KMS-11 (cell line): ENCODE measurements at regions not wholly inside any gene's neighbourhood (a gene's known extent, or its start where the extent isn't known, plus 50 kb on each side); places are given as distances from the start of the nearest gene placed in this dataset.
"Not testable (repeated sequence)": the region's sequence is repeated elsewhere in the genome, so short reads cannot be mapped to it uniquely, and the experiment has no call there.

Source experiments
- H2AFZ ChIP-seq: fragments of 200-600 bp; sonication (generic); 2 replicates; pipeline ENCODE4 v1.6.1; 2016; ENCODE audit warnings: antibody characterized with exemption, mixed run types, low read depth
- H3K27ac ChIP-seq: fragments of 200-600 bp; sonication (generic); 2 replicates; pipeline ENCODE4 v1.6.1; 2016; ENCODE audit warnings: mild to moderate bottlenecking, mixed run types
- H3K27me3 ChIP-seq: fragments of 200-600 bp; sonication (generic); 2 replicates; pipeline ENCODE4 v1.6.1; 2017; ENCODE audit warnings: mild to moderate bottlenecking, low read depth, mixed run types, moderate library complexity; ENCODE audit not compliant: insufficient read depth
- H3K36me3 ChIP-seq: fragments of 200-600 bp; sonication (generic); 2 replicates; pipeline ENCODE4 v1.6.1; 2017; ENCODE audit warnings: mild to moderate bottlenecking, mixed run types; ENCODE audit not compliant: insufficient read depth
- H3K4me1 ChIP-seq: fragments of 200-600 bp; sonication (generic); 2 replicates; pipeline ENCODE4 v1.6.1; 2016; ENCODE audit warnings: mild to moderate bottlenecking, low read depth, mixed run types; ENCODE audit not compliant: poor library complexity, severe bottlenecking
- H3K4me2 ChIP-seq: fragments of 200-600 bp; sonication (generic); 2 replicates; pipeline ENCODE4 v1.7.0; 2016; ENCODE audit warnings: mild to moderate bottlenecking, mixed run types
- H3K4me3 ChIP-seq: fragments of 200-600 bp; sonication (generic); IDR thresholded peaks from 2 replicates; pipeline ENCODE4 v1.6.1; 2017; ENCODE audit warnings: low read depth, low read length, mixed read lengths; ENCODE audit not compliant: insufficient read depth
- H3K79me2 ChIP-seq: fragments of 200-600 bp; sonication (generic); 2 replicates; pipeline ENCODE4 v1.6.1; 2016; ENCODE audit warnings: low read depth, mixed run types; ENCODE audit not compliant: insufficient read depth
- H3K9ac ChIP-seq: fragments of 200-600 bp; sonication (generic); 2 replicates; pipeline ENCODE4 v1.6.1; 2016; ENCODE audit warnings: mild to moderate bottlenecking, mixed run types
- H4K20me1 ChIP-seq: fragments of 200-600 bp; sonication (generic); 2 replicates; pipeline ENCODE4 v1.6.1; 2016; ENCODE audit warnings: mild to moderate bottlenecking, mixed run types; ENCODE audit not compliant: insufficient read depth
- CTCF ChIP-seq: fragments of 200-600 bp; sonication (generic); conservative IDR thresholded peaks from 2 replicates; pipeline ENCODE4 v1.6.1; 2017; ENCODE audit warnings: low read depth, mild to moderate bottlenecking, antibody characterized with exemption, low read length, moderate library complexity, mixed read lengths

- no peak overlapping the region for H3K9ac ChIP-seq
- H3K4me3 ChIP-seq, result no peak overlapping the region
- H4K20me1 ChIP-seq, result no peaks in the 10 kb centered on the region
- no peaks in the 10 kb centered on the region for H3K4me1 ChIP-seq
- H3K4me2 ChIP-seq, result no peak overlapping the region
- H3K36me3 ChIP-seq, result no peaks in the 10 kb centered on the region
- TF ChIP-seq CTCF, result no peak
- H2AFZ ChIP-seq, result no peak overlapping the region
- no peaks in the 10 kb centered on the region for H3K27me3 ChIP-seq
- no peak overlapping the region for H3K27ac ChIP-seq
- no peaks in the 10 kb centered on the region for H3K79me2 ChIP-seq
These were observed 395.6 kb upstream of the GRAMD2B start for GRCh38 chr5:126027652-126028051.

- no peaks in the 10 kb centered on the region for H3K4me1 ChIP-seq
- H3K4me2 ChIP-seq, result no peak overlapping the region
- H3K27me3 ChIP-seq, result no peaks in the 10 kb centered on the region
- no peaks in the 10 kb centered on the region for H4K20me1 ChIP-seq
- H3K9ac ChIP-seq, result no peak overlapping the region
- H3K79me2 ChIP-seq, result no peaks in the 10 kb centered on the region
- no peak overlapping the region for H3K27ac ChIP-seq
- no peaks in the 10 kb centered on the region for H3K36me3 ChIP-seq
- no peak for TF ChIP-seq CTCF
- H3K4me3 ChIP-seq, result no peak overlapping the region
- no peak overlapping the region for H2AFZ ChIP-seq
These were observed 394.9 kb upstream of the GRAMD2B start for GRCh38 chr5:126028336-126028735.

- not testable (repeated sequence) for H2AFZ ChIP-seq, H3K4me3 ChIP-seq, H3K9ac ChIP-seq, H3K4me2 ChIP-seq, H3K27ac ChIP-seq, H4K20me1 ChIP-seq, H3K79me2 ChIP-seq, H3K27me3 ChIP-seq, H3K36me3 ChIP-seq, H3K4me1 ChIP-seq
These were observed 393.9 kb upstream of the GRAMD2B start for GRCh38 chr5:126029282-126029681.

- no peak overlapping the region for H3K27ac ChIP-seq
- H3K9ac ChIP-seq, result no peak overlapping the region
- no peaks in the 10 kb centered on the region for H3K36me3 ChIP-seq
- no peaks in the 10 kb centered on the region for H3K4me1 ChIP-seq
- no peak overlapping the region for H3K4me2 ChIP-seq
- H3K27me3 ChIP-seq, result no peaks in the 10 kb centered on the region
- no peak overlapping the region for H2AFZ ChIP-seq
- H4K20me1 ChIP-seq, result no peaks in the 10 kb centered on the region
- no peak for TF ChIP-seq CTCF
- H3K4me3 ChIP-seq, result no peak overlapping the region
- H3K79me2 ChIP-seq, result no peaks in the 10 kb centered on the region
These were observed 392.5 kb upstream of the GRAMD2B start for GRCh38 chr5:126030698-126031097.

- Histone ChIP-seq H3K79me2 (no peaks in the 10 kb centered on the region), H2AFZ (no peak overlapping the region), H3K36me3 (no peaks in the 10 kb centered on the region), H3K4me3 (no peak overlapping the region), H3K4me2 (no peak overlapping the region), H3K27me3 (no peaks in the 10 kb centered on the region), H3K27ac (no peak overlapping the region), H4K20me1 (no peaks in the 10 kb centered on the region), H3K9ac (no peak overlapping the region), H3K4me1 (no peaks in the 10 kb centered on the region)
- no peak for TF ChIP-seq CTCF
These were observed 391.1 kb upstream of the GRAMD2B start for GRCh38 chr5:126031989-126032716.
